Neural cell (in vitro differentiated cells): ENCODE measurements at regions not wholly inside any gene's neighbourhood (a gene's known extent, or its start where the extent isn't known, plus 50 kb on each side); places are given as distances from the start of the nearest gene placed in this dataset.

ENCODE experiments used
- CTCF ChIP-seq: fragments of 450-650 bp; IDR thresholded peaks from 2 replicates; pipeline ENCODE4 v1.5.1; 2014; ENCODE audit warnings: antibody characterized with exemption, mild to moderate bottlenecking, moderate library complexity; ENCODE audit not compliant: poor library complexity, severe bottlenecking
- EP300 ChIP-seq: fragments of 450-650 bp; conservative IDR thresholded peaks from 2 replicates; pipeline ENCODE4 v1.6.1; 2014; ENCODE audit warnings: antibody characterized with exemption, mild to moderate bottlenecking, moderate library complexity; ENCODE audit not compliant: poor library complexity, severe bottlenecking
- EZH2 ChIP-seq: fragments of 200-600, 300-800 bp; shearing (Covaris generic), sonication (generic); IDR thresholded peaks from 2 replicates; pipeline ENCODE4 v1.6.1; 2014; ENCODE audit warnings: antibody characterized with exemption, low read length, borderline replicate concordance, mild to moderate bottlenecking; ENCODE audit not compliant: insufficient read depth, poor library complexity, severe bottlenecking
- MXI1 ChIP-seq: fragments of 450-650 bp; conservative IDR thresholded peaks from 2 replicates; pipeline ENCODE4 v1.6.1; 2014; ENCODE audit warnings: antibody characterized with exemption, mild to moderate bottlenecking; ENCODE audit not compliant: poor library complexity, severe bottlenecking
- POLR2AphosphoS5 ChIP-seq: IDR thresholded peaks from 2 replicates; pipeline ENCODE4 v1.6.1; 2012
- RAD21 ChIP-seq: fragments of 450-650 bp; conservative IDR thresholded peaks from 2 replicates; pipeline ENCODE4 v1.6.1; 2014; ENCODE audit warnings: antibody characterized with exemption, mild to moderate bottlenecking, moderate library complexity
- REST ChIP-seq: IDR thresholded peaks from 2 replicates; pipeline ENCODE4 v1.6.1; 2012; ENCODE audit warnings: borderline replicate concordance
- SMC3 ChIP-seq: fragments of 450-650 bp; conservative IDR thresholded peaks from 2 replicates; pipeline ENCODE4 v1.6.1; 2014; ENCODE audit warnings: antibody characterized with exemption, mild to moderate bottlenecking, moderate library complexity; ENCODE audit not compliant: poor library complexity
- TAF1 ChIP-seq: IDR thresholded peaks from 2 replicates; pipeline ENCODE4 v1.6.1; 2012; ENCODE audit warnings: low read depth

- TF ChIP-seq CTCF (no peak), POLR2AphosphoS5 (no peak), SMC3 (no peak), TAF1 (no peak), EZH2 (no peak), RAD21 (no peak), EP300 (no peak), REST (no peak), MXI1 (no peak)
Observed at GRCh38 chr18:44111337-44111736, 569.4 kb upstream of the SETBP1 start.
